ENCODE measurements at regions not wholly inside any gene's neighbourhood (a gene's known extent, or its start where the extent isn't known, plus 50 kb on each side); places are given as distances from the start of the nearest gene placed in this dataset.

GRCh38 chr7:124422081-124422480, 343.5 kb downstream of the GPR37 start:
- no peaks in the 10 kb centered on the region for H3K36me3 ChIP-seq (ENCODE audit: low read depth)
- H3K4me3 ChIP-seq: no peak overlapping the region
- H3K4me2 ChIP-seq (ENCODE audit: unreplicated experiment): no peak overlapping the region
- in situ Hi-C loops (cut with MboI): no loop called here
- TF ChIP-seq EZH2phosphoT487 (IDR thresholded peaks at IDR 0.05; ENCODE audit: insufficient read depth, low read depth) (no peak), EZH2 (IDR thresholded peaks at IDR 0.05; ENCODE audit: insufficient read depth, poor library complexity, severe bottlenecking) (no peak)
- WGBS, 2 experiments (ENCODE audit: low coverage in 1 of 2, low lambda C conversion rate in 2 of 2, missing lambda C conversion rate in 2 of 2): 18 to 24% methylated on average over 3 of the region's 3 CpGs
- H3K27me3 ChIP-seq (replicated peaks; ENCODE audit: insufficient read depth): no peaks in the 10 kb centered on the region
- no peak overlapping the region for H3K9ac ChIP-seq
- H3F3A ChIP-seq (ENCODE audit: insufficient read depth): no peaks in the 10 kb centered on the region
- DNase-seq: no peak
- H2AFZ ChIP-seq: no peak overlapping the region
- no peaks in the 10 kb centered on the region for H3K79me2 ChIP-seq (ENCODE audit: insufficient read depth)
- no peaks in the 10 kb centered on the region for H3K9me2 ChIP-seq (ENCODE audit: insufficient read depth)
- no peaks in the 10 kb centered on the region for H4K20me1 ChIP-seq (ENCODE audit: insufficient read depth)
- no peaks in the 10 kb centered on the region for H3K9me3 ChIP-seq (ENCODE audit: low read depth)
- H3K27ac ChIP-seq: no peak overlapping the region
- no peaks in the 10 kb centered on the region for H3K4me1 ChIP-seq (ENCODE audit: insufficient read depth)

- H4K20me1 ChIP-seq (ENCODE audit: insufficient read depth): no peaks in the 10 kb centered on the region
- no peak overlapping the region for H3K9ac ChIP-seq
- no peaks in the 10 kb centered on the region for H3K36me3 ChIP-seq (ENCODE audit: low read depth)
- no peak overlapping the region for H2AFZ ChIP-seq
- H3K79me2 ChIP-seq (ENCODE audit: insufficient read depth): no peaks in the 10 kb centered on the region
- no peak overlapping the region for H3K27ac ChIP-seq
- no peak overlapping the region for H3K4me2 ChIP-seq (ENCODE audit: unreplicated experiment)
- H3F3A ChIP-seq (ENCODE audit: insufficient read depth): no peaks in the 10 kb centered on the region
- H3K9me3 ChIP-seq (ENCODE audit: low read depth): no peaks in the 10 kb centered on the region
- in situ Hi-C loops (cut with MboI): no loop called here
- 26 to 27% methylated on average over 2 of the region's 2 CpGs for WGBS, 2 experiments (ENCODE audit: low coverage in 1 of 2, low lambda C conversion rate in 2 of 2, missing lambda C conversion rate in 2 of 2)
- TF ChIP-seq EZH2phosphoT487 (IDR thresholded peaks at IDR 0.05; ENCODE audit: insufficient read depth, low read depth): no peak
- no peak for TF ChIP-seq EZH2 (IDR thresholded peaks at IDR 0.05; ENCODE audit: insufficient read depth, poor library complexity, severe bottlenecking)
- H3K4me1 ChIP-seq (ENCODE audit: insufficient read depth): no peaks in the 10 kb centered on the region
- no peak for DNase-seq
- H3K27me3 ChIP-seq (replicated peaks; ENCODE audit: insufficient read depth): no peaks in the 10 kb centered on the region
- H3K4me3 ChIP-seq: no peak overlapping the region
- no peaks in the 10 kb centered on the region for H3K9me2 ChIP-seq (ENCODE audit: insufficient read depth)
Observed at GRCh38 chr7:124420367-124420766, 345.2 kb downstream of the GPR37 start.

- H3K9me3 ChIP-seq (ENCODE audit: low read depth): no peaks in the 10 kb centered on the region
- H3K36me3 ChIP-seq (ENCODE audit: low read depth): no peaks in the 10 kb centered on the region
- in situ Hi-C loops (cut with MboI): no loop called here
- WGBS, 2 experiments (ENCODE audit: low coverage in 1 of 2, low lambda C conversion rate in 2 of 2, missing lambda C conversion rate in 2 of 2): 0 to 1% methylated on average over 3 of the region's 3 CpGs
- DNase-seq: no peak
- H3K4me3 ChIP-seq: no peak overlapping the region
- H3K9me2 ChIP-seq (ENCODE audit: insufficient read depth): no peaks in the 10 kb centered on the region
- H3K9ac ChIP-seq: no peak overlapping the region
- H3K27ac ChIP-seq: no peak overlapping the region
- H3K79me2 ChIP-seq (ENCODE audit: insufficient read depth): no peaks in the 10 kb centered on the region
- no peak for TF ChIP-seq EZH2phosphoT487 (IDR thresholded peaks at IDR 0.05; ENCODE audit: insufficient read depth, low read depth)
- no peaks in the 10 kb centered on the region for H4K20me1 ChIP-seq (ENCODE audit: insufficient read depth)
- no peak overlapping the region for H2AFZ ChIP-seq
- no peaks in the 10 kb centered on the region for H3K4me1 ChIP-seq (ENCODE audit: insufficient read depth)
- no peaks in the 10 kb centered on the region for H3F3A ChIP-seq (ENCODE audit: insufficient read depth)
- H3K27me3 ChIP-seq (replicated peaks; ENCODE audit: insufficient read depth): no peaks in the 10 kb centered on the region
- H3K4me2 ChIP-seq (ENCODE audit: unreplicated experiment): no peak overlapping the region
Observed at GRCh38 chr7:124413029-124413428, 352.6 kb downstream of the GPR37 start.

- H2AFZ ChIP-seq: no peak overlapping the region
- H3K9ac ChIP-seq: no peak overlapping the region
- H3K9me3 ChIP-seq (ENCODE audit: low read depth): no peaks in the 10 kb centered on the region
- no peaks in the 10 kb centered on the region for H3K9me2 ChIP-seq (ENCODE audit: insufficient read depth)
- H4K20me1 ChIP-seq (ENCODE audit: insufficient read depth): no peaks in the 10 kb centered on the region
- TF ChIP-seq EZH2 (IDR thresholded peaks at IDR 0.05; ENCODE audit: insufficient read depth, poor library complexity, severe bottlenecking) (no peak), EZH2phosphoT487 (IDR thresholded peaks at IDR 0.05; ENCODE audit: insufficient read depth, low read depth) (no peak)
- H3K79me2 ChIP-seq (ENCODE audit: insufficient read depth): no peaks in the 10 kb centered on the region
- no peaks in the 10 kb centered on the region for H3K36me3 ChIP-seq (ENCODE audit: low read depth)
- H3K4me1 ChIP-seq (ENCODE audit: insufficient read depth): no peaks in the 10 kb centered on the region
- in situ Hi-C loops (cut with MboI): no loop called here
- no peak overlapping the region for H3K4me2 ChIP-seq (ENCODE audit: unreplicated experiment)
- 7 to 8% methylated on average over 6 of the region's 6 CpGs for WGBS, 2 experiments (ENCODE audit: low coverage in 1 of 2, low lambda C conversion rate in 2 of 2, missing lambda C conversion rate in 2 of 2)
- H3K4me3 ChIP-seq: no peak overlapping the region
- DNase-seq: no peak
- no peaks in the 10 kb centered on the region for H3K27me3 ChIP-seq (replicated peaks; ENCODE audit: insufficient read depth)
- no peaks in the 10 kb centered on the region for H3F3A ChIP-seq (ENCODE audit: insufficient read depth)
- H3K27ac ChIP-seq: no peak overlapping the region
Observed at GRCh38 chr7:124412531-124412930, 353.1 kb downstream of the GPR37 start.

- Histone ChIP-seq H3K9me2 (ENCODE audit: insufficient read depth) (no peaks in the 10 kb centered on the region), H3K4me1 (ENCODE audit: insufficient read depth) (no peaks in the 10 kb centered on the region), H3K9me3 (ENCODE audit: low read depth) (no peaks in the 10 kb centered on the region), H3F3A (ENCODE audit: insufficient read depth) (no peaks in the 10 kb centered on the region), H3K79me2 (ENCODE audit: insufficient read depth) (no peaks in the 10 kb centered on the region), H3K27ac (no peak overlapping the region), H4K20me1 (ENCODE audit: insufficient read depth) (no peaks in the 10 kb centered on the region), H3K27me3 (replicated peaks; ENCODE audit: insufficient read depth) (no peaks in the 10 kb centered on the region), H3K4me2 (ENCODE audit: unreplicated experiment) (no peak overlapping the region), H3K4me3 (no peak overlapping the region), H3K9ac (no peak overlapping the region), H3K36me3 (ENCODE audit: low read depth) (no peaks in the 10 kb centered on the region), H2AFZ (no peak overlapping the region)
- 12 to 14% methylated on average over 7 of the region's 7 CpGs for WGBS, 2 experiments (ENCODE audit: low coverage in 1 of 2, low lambda C conversion rate in 2 of 2, missing lambda C conversion rate in 2 of 2)
- in situ Hi-C loops (cut with MboI): no loop called here
- TF ChIP-seq EZH2 (IDR thresholded peaks at IDR 0.05; ENCODE audit: insufficient read depth, poor library complexity, severe bottlenecking): no peak
- TF ChIP-seq EZH2phosphoT487 (IDR thresholded peaks at IDR 0.05; ENCODE audit: insufficient read depth, low read depth): no peak
- DNase-seq: no peak
Observed at GRCh38 chr7:124411796-124412195, 353.8 kb downstream of the GPR37 start.

All from GM23248 (cell line).